Inferior parietal cortex (tissue), 1 donor: ENCODE measurements at regions not wholly inside any gene's neighbourhood (a gene's known extent, or its start where the extent isn't known, plus 50 kb on each side); places are given as distances from the start of the nearest gene placed in this dataset.
A peak's percentile ranks its signal among the peaks of the same experiment; 100 is the strongest.

ENCODE experiments used
- DNase-seq: peaks from one replicate; pipeline ENCODE4 v3.0.0-alpha.2; 2016; ENCODE audit errors: extremely low spot score

GRCh38 chr2:14907014-14907612, 274.6 kb downstream of the LRATD1 start:
- no peak for DNase-seq

DNA sequence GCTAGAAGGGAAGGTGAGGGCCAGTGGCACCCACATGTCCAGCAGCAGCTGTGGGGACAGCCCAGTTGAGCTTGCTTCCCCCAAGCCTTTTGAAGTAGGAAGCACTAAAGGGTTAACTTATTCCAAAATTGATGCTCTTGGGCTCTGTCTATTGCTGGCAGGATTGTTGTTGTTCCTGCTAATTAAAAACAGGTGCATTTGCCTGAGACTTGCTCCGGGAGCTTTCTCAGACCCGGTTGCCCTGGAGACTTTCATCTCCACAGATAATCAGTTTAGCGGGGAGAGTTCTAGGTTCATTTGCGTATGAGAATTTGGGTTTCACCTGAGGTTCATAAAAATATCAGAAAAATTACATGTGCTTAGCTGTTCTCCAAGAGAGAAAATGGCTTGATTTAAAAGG, 277.3 kb downstream of the LRATD1 start:
- no peak for DNase-seq

GRCh38 chr2:14910654-14911053, 278.1 kb downstream of the LRATD1 start:
- no peak for DNase-seq

DNA sequence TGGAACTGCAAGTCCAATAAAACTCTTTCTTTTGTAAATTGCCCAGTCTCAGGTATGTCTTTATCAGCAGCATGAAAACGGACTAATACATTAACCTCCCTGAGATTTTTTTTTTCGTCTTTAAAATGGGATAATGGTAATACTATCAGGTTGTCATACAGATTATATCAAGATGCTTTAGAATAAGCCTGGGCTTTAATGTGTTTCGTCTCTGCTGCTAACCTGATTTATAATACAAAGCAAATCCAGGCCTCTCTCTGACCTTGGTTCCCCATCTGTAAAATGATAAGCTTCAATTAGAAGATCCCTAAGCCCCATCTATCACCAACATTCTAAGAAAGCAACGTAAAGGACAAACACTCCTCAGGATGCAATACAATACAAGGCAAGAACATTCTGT, 283.5 kb downstream of the LRATD1 start:
- no peak for DNase-seq

DNA sequence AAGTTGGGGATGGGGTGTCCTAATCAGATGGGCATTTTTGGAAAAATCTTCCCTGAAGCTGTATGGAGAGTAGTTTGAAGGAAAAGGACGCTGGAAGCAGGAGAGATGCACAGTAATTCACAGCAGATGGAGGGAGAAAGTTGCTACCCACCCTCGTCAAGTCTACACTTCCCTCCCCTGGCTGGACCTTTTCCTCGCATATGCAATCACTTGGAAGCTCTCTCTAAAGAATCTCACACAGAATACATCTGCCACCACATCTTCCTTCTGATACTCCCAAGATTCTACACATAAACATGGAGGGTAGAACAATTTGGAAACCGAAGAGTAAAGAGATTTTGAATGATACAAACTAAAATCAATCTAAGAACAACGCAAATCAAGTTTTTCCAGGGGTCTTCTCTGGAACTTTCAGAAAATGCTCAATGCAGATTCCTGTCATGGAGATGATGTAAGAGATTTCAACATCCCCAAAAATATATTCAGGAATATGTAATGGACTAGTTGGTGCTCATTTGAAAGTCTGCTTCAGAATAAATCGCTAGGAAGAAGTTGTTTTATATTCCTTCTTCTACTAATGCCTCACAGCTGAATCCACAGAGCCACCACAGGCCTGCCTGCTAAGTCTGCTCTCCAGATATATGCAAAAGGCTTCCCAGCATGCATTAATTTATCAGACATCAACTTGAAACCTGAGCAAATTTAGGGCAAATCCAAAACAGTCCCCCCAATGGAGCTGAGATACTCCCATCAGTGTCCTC, 291.5 kb downstream of the LRATD1 start:
- no peak for DNase-seq

DNA sequence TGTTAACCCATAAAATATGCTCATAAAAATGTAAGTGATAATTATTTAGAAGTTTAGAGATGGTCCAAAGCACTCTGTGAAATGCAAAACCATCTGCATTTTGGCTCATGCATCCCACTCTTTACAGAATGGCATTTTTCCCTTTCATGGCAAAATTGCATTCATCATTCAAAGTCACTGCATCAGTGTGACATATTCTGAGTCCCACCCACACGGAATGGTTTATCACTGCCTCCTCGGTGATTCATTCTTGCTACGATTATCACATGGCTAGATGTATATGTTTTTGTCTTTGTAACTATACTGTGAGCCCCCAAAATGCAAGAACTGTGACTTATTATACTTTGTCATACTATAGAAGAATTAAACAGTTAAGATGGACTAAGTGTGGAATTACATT, 293.0 kb downstream of the LRATD1 start:
- DNase-seq = no peak

GRCh38 chr2:14927021-14927564, 294.6 kb downstream of the LRATD1 start:
- DNase-seq = no peak

DNA sequence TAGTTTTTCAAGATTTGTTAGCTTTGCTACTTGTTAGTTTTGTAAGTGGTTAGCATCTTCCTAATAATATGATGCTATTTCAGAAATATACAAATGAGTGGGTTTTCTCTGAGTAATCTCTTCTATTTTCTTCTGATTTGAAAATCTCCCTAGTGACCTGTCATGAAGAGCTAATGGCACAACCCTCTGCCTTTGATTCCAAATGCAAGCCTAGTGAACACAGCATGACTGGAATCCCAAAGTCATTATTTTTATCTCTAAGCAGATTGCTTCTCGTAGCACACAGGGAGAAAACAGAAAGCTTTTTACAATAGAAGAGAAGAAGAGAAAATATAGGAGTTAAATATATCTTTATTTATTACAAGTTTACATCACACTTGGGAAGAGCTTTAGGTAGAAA, 295.5 kb downstream of the LRATD1 start:
- DNase-seq = no peak

DNA sequence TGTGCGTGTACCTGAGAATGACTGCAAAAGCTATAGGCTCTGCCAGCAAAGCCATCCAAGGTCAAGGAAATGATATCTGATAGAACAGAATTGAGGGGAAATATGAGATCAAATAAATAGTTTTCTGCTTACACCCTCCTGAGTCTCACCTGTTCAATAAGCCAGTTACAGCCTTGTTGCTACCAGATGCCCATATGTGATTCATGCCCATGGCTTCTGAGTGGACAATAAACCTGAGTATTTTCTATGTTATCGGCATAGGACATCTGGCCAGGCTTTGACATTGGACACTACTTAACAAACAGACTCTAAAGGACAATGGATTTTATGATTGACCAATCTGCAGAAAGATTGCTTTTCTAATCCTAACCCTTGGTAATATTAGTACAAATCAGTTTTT, 297.9 kb downstream of the LRATD1 start:
- no peak for DNase-seq

- no peak for DNase-seq
These were observed 299.8 kb downstream of the LRATD1 start for GRCh38 chr2:14932285-14932684.

DNA sequence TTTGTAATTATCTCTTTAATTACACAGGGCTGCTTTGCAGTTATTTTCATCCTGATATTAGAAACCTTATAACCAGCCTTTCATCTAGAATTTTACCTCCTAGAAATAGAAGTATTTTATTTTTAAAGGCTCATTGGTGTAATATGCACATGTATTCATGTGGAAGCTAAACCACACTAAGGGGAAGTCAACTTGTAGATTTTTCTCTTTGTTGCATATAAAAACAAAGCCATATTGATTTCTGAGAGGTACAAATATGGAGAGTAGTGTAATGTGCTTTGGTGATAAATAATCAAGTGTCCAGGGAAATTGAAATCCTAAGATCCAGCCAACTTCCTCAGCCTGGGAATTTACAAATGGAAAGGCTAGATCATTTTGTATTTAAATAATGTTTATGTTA, 301.2 kb downstream of the LRATD1 start:
- DNase-seq = no peak

DNA sequence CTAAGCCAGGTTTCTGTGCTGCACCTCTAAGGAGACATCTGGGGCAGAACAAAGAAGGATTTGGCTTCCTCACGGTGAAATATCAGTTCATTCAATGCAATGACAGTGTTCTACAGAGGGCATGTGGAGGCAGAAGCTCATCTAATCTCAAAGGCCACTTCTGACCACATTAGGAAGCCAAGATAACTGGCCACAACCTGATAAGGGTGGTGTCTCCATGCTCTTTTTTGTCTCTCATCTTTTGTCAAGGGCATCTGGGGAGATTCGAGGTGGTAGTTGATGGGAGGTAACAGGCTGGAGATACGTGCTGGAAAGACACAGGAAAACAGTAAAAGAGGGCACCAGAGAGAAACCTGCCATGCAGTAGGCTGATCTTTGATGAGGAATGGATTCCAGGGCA, 303.9 kb downstream of the LRATD1 start:
- DNase-seq = no peak

DNA sequence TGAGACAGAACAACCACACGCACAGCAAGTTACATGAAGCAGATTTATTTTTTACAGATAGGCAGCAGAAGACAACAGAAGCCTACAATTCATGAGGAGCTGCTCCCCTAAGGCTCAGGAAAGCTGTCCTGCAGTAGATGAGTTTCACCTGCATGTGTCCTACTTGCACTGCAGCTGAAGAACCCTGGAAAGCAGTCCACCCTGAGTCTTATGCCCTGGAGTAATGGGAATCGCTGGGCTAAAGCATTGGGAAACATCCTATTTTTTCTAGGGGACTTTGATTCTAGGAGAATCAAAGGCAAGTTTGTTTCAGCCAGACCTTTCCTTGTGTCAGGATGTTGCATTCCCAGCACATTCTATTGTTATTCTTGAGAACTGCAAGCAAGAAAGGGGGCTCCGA, 304.8 kb downstream of the LRATD1 start:
- no peak for DNase-seq

DNA sequence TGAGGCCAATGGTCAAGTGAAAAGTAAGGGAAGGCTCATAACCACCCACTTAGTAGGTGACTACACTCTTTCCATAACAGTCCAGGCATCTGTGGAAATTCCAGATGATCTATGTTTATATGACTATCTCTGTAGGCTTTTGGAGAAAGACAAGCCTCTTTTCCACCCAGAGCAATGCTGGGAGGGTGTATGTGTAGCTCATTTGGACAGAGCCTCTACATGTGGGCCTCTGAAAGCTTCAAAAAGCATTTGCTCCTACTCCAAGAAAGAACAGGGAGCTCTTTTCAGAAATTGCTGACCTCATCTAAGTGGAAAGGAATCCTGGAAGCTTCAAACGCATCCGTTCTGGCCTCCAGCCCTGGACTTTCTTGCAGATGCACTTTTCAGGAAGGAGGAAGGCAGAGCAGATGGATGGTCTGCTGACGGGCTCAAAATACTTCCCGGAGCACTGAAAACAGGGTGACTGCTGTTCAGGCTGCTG, 308.7 kb downstream of the LRATD1 start:
- peak; percentile 73 for DNase-seq

DNA sequence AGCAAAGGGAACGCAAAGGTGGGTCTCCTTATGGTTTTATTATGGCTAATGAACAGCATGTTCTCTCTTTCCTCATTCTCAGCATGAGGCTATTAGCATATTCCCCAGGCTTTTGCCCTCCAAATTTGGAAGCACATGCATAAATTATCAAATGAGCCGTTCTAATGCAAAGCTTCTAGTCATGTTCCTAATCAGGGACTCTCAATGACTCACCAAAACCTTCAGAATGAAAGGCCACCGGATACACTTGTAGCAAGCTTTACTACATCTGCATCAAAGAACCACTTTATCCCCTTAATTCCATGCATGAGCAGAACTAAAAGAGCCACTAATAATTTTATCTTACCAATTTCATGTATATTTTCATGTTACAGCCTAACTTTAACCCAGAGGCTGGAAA, 310.5 kb downstream of the LRATD1 start:
- no peak for DNase-seq

DNA sequence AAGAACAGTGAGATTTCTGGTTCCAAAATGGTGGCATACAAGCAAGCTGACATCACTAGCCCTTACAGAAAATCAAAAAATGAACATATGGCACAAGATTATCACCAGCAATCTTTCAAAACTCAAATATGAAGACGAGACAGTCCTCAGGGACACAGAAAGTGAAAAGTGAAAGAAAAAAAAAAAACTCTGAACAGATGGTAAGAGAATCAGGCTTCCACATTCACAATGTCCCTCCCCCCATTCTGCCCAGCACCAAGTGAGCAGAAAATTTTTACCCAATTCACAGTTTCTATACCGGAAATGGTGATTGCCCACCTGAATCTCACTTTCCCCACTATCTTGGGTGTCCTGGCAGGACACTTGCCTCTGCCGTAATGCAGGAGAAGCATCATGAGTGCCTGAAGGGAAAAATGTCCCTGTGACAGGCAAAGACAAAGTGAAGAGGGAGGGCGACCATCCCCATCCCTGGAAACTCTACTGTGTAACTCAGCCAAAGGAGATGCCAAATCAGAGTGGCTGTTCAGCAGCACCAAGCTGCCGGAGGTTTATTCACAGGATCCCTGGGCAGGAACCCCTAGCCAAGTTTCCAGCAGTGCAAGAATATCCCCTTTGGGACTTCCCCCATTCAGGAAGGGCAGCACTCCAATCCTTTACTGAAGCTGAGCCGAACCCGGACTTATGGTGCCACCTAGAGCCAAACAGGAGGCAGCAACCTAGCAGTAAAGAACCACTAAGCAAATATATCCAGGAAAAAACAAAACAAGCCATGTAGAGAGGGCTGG, 312.2 kb downstream of the LRATD1 start:
- no peak for DNase-seq

DNA sequence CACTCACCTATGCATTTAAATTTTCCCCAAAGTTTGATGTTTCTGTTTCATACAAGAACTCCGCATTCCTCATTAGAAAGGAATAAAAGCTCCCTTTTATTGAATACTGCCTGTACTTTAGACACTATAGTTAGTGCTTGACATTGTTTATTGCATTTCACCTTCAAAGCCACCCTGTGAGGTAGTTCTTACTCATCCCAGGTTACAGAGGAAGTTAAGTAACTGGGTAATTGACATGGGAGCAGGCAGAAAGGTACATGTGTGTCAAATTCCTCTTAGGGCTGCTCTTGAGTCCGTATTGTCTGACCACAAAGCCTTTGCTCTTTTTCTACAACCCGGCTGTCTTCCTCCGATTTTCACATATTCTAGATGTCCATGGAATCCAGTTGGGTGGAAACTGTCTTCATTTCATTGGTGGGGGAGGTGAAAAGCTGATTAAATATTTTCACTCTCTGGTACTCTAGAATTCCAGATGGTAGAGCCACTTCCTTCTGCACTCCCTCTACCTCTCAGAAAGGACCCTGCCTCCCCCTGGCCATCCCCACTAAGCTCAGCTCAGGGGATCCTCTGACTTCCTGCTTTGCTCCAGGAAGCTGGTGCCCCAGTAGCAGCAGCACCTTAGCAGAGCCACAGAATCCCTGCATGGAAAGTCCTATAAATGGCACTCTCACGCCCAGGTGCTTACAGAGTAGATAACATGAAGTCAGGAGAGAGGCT, 319.2 kb downstream of the LRATD1 start:
- DNase-seq = no peak

- no peak for DNase-seq
These were observed 320.0 kb downstream of the LRATD1 start for GRCh38 chr2:14952400-14952963.

- DNase-seq = no peak
These were observed 328.3 kb downstream of the LRATD1 start for GRCh38 chr2:14960686-14961324.

GRCh38 chr2:14967729-14968128, 335.2 kb downstream of the LRATD1 start:
- no peak for DNase-seq

- DNase-seq = no peak
These were observed 342.9 kb downstream of the LRATD1 start for GRCh38 chr2:14975381-14975780.
